Mucosa of rectum (tissue), 2 donors: ENCODE measurements at regions not wholly inside any gene's neighbourhood (a gene's known extent, or its start where the extent isn't known, plus 50 kb on each side); places are given as distances from the start of the nearest gene placed in this dataset.
"Not testable (repeated sequence)": the region's sequence is repeated elsewhere in the genome, so short reads cannot be mapped to it uniquely, and the experiment has no call there.

Experiments
- H3K27ac ChIP-seq, 2 donors: one replicate each; pipeline ENCODE4 v1.7.0; 2013; ENCODE audit warnings: inconsistent platforms in 2 of 2, low read depth in 2 of 2, low read length in 2 of 2
- H3K27me3 ChIP-seq, 2 donors: one replicate each; pipeline ENCODE4 v1.7.0; 2013; ENCODE audit warnings: low read length in 2 of 2; ENCODE audit not compliant: control insufficient read depth in 2 of 2, insufficient read depth in 2 of 2
- H3K36me3 ChIP-seq, 2 donors: one replicate each; pipeline ENCODE4 v1.7.0; 2013; ENCODE audit warnings: low read length in 2 of 2; ENCODE audit not compliant: control insufficient read depth in 2 of 2, insufficient read depth in 2 of 2
- H3K4me1 ChIP-seq, 2 donors: one replicate each; pipeline ENCODE4 v1.7.0; 2013; ENCODE audit warnings: low read length in 2 of 2, mild to moderate bottlenecking in 1 of 2; ENCODE audit not compliant: control insufficient read depth in 2 of 2, insufficient read depth in 2 of 2
- H3K4me3 ChIP-seq, 2 donors: one replicate each; pipeline ENCODE4 v1.7.0; 2013; ENCODE audit warnings: low read length in 2 of 2
- H3K9ac ChIP-seq, 2 donors: one replicate each; pipeline ENCODE4 v1.7.0; 2013; ENCODE audit warnings: low read length in 2 of 2, low read depth in 1 of 2, mild to moderate bottlenecking in 1 of 2
- H3K9me3 ChIP-seq, 2 donors: one replicate each; pipeline ENCODE4 v1.7.0; 2013; ENCODE audit warnings: low read length in 2 of 2; ENCODE audit not compliant: control insufficient read depth in 2 of 2
- donor health status: healthy.
- donor health status: Normal muscosa, but diverticular disease.

- Histone ChIP-seq H3K9ac (no peak overlapping the region), H3K27ac (no peak overlapping the region), H3K9me3 (no peaks in the 10 kb centered on the region), H3K4me1 (no peaks in the 10 kb centered on the region), H3K27me3 (no peaks in the 10 kb centered on the region), H3K4me3 (no peak overlapping the region), H3K36me3 (no peaks in the 10 kb centered on the region)
These were observed 622.4 kb upstream of the GRIN3A start for GRCh38 chr9:102360846-102361245.

GRCh38 chr9:102355982-102356381, 617.5 kb upstream of the GRIN3A start:
- no peaks in the 10 kb centered on the region for H3K4me1 ChIP-seq
- no peaks in the 10 kb centered on the region for H3K9me3 ChIP-seq
- no peak overlapping the region for H3K27ac ChIP-seq
- no peak overlapping the region for H3K9ac ChIP-seq
- no peaks in the 10 kb centered on the region for H3K36me3 ChIP-seq
- H3K4me3 ChIP-seq = no peak overlapping the region
- H3K27me3 ChIP-seq = no peaks in the 10 kb centered on the region

- Histone ChIP-seq H3K36me3 (no peaks in the 10 kb centered on the region), H3K9me3 (no peaks in the 10 kb centered on the region), H3K27ac (no peak overlapping the region), H3K9ac (no peak overlapping the region), H3K4me3 (no peak overlapping the region), H3K27me3 (no peaks in the 10 kb centered on the region), H3K4me1 (no peaks in the 10 kb centered on the region)
These were observed 615.6 kb upstream of the GRIN3A start for GRCh38 chr9:102354041-102354440.

GRCh38 chr9:102337471-102337870, 599.0 kb upstream of the GRIN3A start:
- not testable (repeated sequence) for H3K36me3 ChIP-seq, H3K4me1 ChIP-seq, H3K27ac ChIP-seq, H3K9ac ChIP-seq, H3K9me3 ChIP-seq, H3K4me3 ChIP-seq, H3K27me3 ChIP-seq

- Histone ChIP-seq H3K9ac (no peak overlapping the region), H3K9me3 (peaks cover 0 to 3% of the 10 kb centered on the region in 2 donors), H3K27me3 (no peaks in the 10 kb centered on the region), H3K4me1 (no peaks in the 10 kb centered on the region), H3K27ac (no peak overlapping the region), H3K36me3 (no peaks in the 10 kb centered on the region), H3K4me3 (no peak overlapping the region)
These were observed 570.9 kb upstream of the GRIN3A start for GRCh38 chr9:102309379-102309778.

GRCh38 chr9:102295188-102295587, 556.7 kb upstream of the GRIN3A start:
- Histone ChIP-seq H3K9me3 (no peaks in the 10 kb centered on the region), H3K4me1 (no peaks in the 10 kb centered on the region), H3K27ac (no peak overlapping the region), H3K36me3 (no peaks in the 10 kb centered on the region), H3K4me3 (no peak overlapping the region), H3K27me3 (no peaks in the 10 kb centered on the region), H3K9ac (no peak overlapping the region)

GRCh38 chr9:102273952-102274351, 535.5 kb upstream of the GRIN3A start:
- H3K36me3 ChIP-seq = no peaks in the 10 kb centered on the region
- H3K4me1 ChIP-seq = no peaks in the 10 kb centered on the region
- no peaks in the 10 kb centered on the region for H3K9me3 ChIP-seq
- no peak overlapping the region for H3K27ac ChIP-seq
- H3K9ac ChIP-seq = no peak overlapping the region
- no peak overlapping the region for H3K4me3 ChIP-seq
- no peaks in the 10 kb centered on the region for H3K27me3 ChIP-seq

GRCh38 chr9:102253099-102253498, 514.7 kb upstream of the GRIN3A start:
- Histone ChIP-seq H3K9me3 (no peaks in the 10 kb centered on the region), H3K4me3 (no peak overlapping the region), H3K27me3 (no peaks in the 10 kb centered on the region), H3K27ac (no peak overlapping the region), H3K36me3 (no peaks in the 10 kb centered on the region), H3K9ac (no peak overlapping the region), H3K4me1 (no peaks in the 10 kb centered on the region)

- Histone ChIP-seq H3K36me3 (no peaks in the 10 kb centered on the region), H3K4me1 (no peaks in the 10 kb centered on the region), H3K27ac (no peak overlapping the region), H3K9me3 (no peaks in the 10 kb centered on the region), H3K27me3 (no peaks in the 10 kb centered on the region), H3K4me3 (no peak overlapping the region), H3K9ac (no peak overlapping the region)
These were observed 506.5 kb upstream of the GRIN3A start for GRCh38 chr9:102244916-102245315.

GRCh38 chr9:102237520-102237919, 499.1 kb upstream of the GRIN3A start:
- Histone ChIP-seq H3K4me3 (no peak overlapping the region), H3K27me3 (no peaks in the 10 kb centered on the region), H3K36me3 (no peaks in the 10 kb centered on the region), H3K27ac (no peak overlapping the region), H3K4me1 (no peaks in the 10 kb centered on the region), H3K9me3 (no peaks in the 10 kb centered on the region), H3K9ac (no peak overlapping the region)

GRCh38 chr9:102237094-102237493, 498.6 kb upstream of the GRIN3A start:
- Histone ChIP-seq H3K9me3 (no peaks in the 10 kb centered on the region), H3K36me3 (no peaks in the 10 kb centered on the region), H3K4me1 (no peaks in the 10 kb centered on the region), H3K27me3 (no peaks in the 10 kb centered on the region), H3K9ac (no peak overlapping the region), H3K4me3 (no peak overlapping the region), H3K27ac (no peak overlapping the region)
